ENCODE measurements at regions not wholly inside any gene's neighbourhood (a gene's known extent, or its start where the extent isn't known, plus 50 kb on each side); places are given as distances from the start of the nearest gene placed in this dataset.

GRCh38 chr14:28097585-28097984 is 669.0 kb upstream of the FOXG1 start:
- no peak for TF ChIP-seq CTCF (IDR thresholded peaks at IDR 0.05)
- Histone ChIP-seq H3K36me3 (peaks cover 0 to 5% (median 0%) of the 10 kb centered on the region in 9 donors), H3K27ac (no peak overlapping the region), H3K4me1 (no peaks in the 10 kb centered on the region), H3K4me3 (no peak overlapping the region), H3K27me3 (no peaks in the 10 kb centered on the region), H3K9me3 (peaks cover 0 to 38% (median 0%) of the 10 kb centered on the region in 11 donors)
- intact Hi-C loops (cut with DNase I) = no loop called here
- DNase-seq (no peak), ATAC-seq (no peak)

GRCh38 chr14:28098856-28099255 is 667.7 kb upstream of the FOXG1 start:
- Histone ChIP-seq H3K27me3 (no peaks in the 10 kb centered on the region), H3K27ac (no peak overlapping the region), H3K36me3 (peaks cover 0 to 5% (median 0%) of the 10 kb centered on the region in 9 donors), H3K4me1 (no peaks in the 10 kb centered on the region), H3K4me3 (no peak overlapping the region), H3K9me3 (peaks cover 0 to 36% (median 0%) of the 10 kb centered on the region in 11 donors)
- intact Hi-C loops (cut with DNase I) = no loop called here
- 44 to 46% methylated on average over 1 of the region's 1 CpG for whole genome bisulfite sequencing, 2 donors
- no peak for TF ChIP-seq CTCF (IDR thresholded peaks at IDR 0.05)
- no peak for ATAC-seq
- no peak for DNase-seq

- Histone ChIP-seq H3K4me1 (no peaks in the 10 kb centered on the region), H3K4me3 (no peak overlapping the region), H3K9me3 (peaks cover 0 to 11% (median 0%) of the 10 kb centered on the region in 11 donors), H3K27ac (no peak overlapping the region), H3K36me3 (no peaks in the 10 kb centered on the region), H3K27me3 (no peaks in the 10 kb centered on the region)
- intact Hi-C loops (cut with DNase I) = no loop called here
- TF ChIP-seq CTCF (IDR thresholded peaks at IDR 0.05) = no peak
- DNase-seq (no peak), ATAC-seq (no peak)
Measured at GRCh38 chr14:28102001-28102400, 664.6 kb upstream of the FOXG1 start.

- DNase-seq (no peak), ATAC-seq (no peak)
- TF ChIP-seq CTCF (IDR thresholded peaks at IDR 0.05) = no peak
- Histone ChIP-seq H3K9me3 (peaks cover 0 to 11% (median 0%) of the 10 kb centered on the region in 11 donors), H3K36me3 (no peaks in the 10 kb centered on the region), H3K4me3 (no peak overlapping the region), H3K27ac (no peak overlapping the region), H3K27me3 (no peaks in the 10 kb centered on the region), H3K4me1 (no peaks in the 10 kb centered on the region)
- intact Hi-C loops (cut with DNase I) = no loop called here
- 26 to 38% methylated on average over 3 of the region's 3 CpGs for WGBS, 2 donors
Measured at GRCh38 chr14:28102814-28103213, 663.8 kb upstream of the FOXG1 start.

GRCh38 chr14:28113311-28113710 is 653.3 kb upstream of the FOXG1 start:
- peaks cover 0 to 12% (median 2%) of the 10 kb centered on the region in 11 donors for H3K9me3 ChIP-seq
- H3K27me3 ChIP-seq = no peaks in the 10 kb centered on the region
- no peaks in the 10 kb centered on the region for H3K4me1 ChIP-seq
- ATAC-seq (no peak), DNase-seq (no peak)
- no peak for TF ChIP-seq CTCF (IDR thresholded peaks at IDR 0.05)
- H3K4me3 ChIP-seq = no peak overlapping the region
- no peaks in the 10 kb centered on the region for H3K36me3 ChIP-seq
- WGBS, 2 donors = 72 to 85% methylated on average over 2 of the region's 2 CpGs
- no peak overlapping the region for H3K27ac ChIP-seq
- intact Hi-C loops (cut with DNase I) = no loop called here

All from heart right ventricle (tissue), 16 donors.